22Rv1 (cell line): ENCODE measurements at regions not wholly inside any gene's neighbourhood (a gene's known extent, or its start where the extent isn't known, plus 50 kb on each side); places are given as distances from the start of the nearest gene placed in this dataset.

ENCODE experiments used
- ZFX ChIP-seq: fragments of 450-650 bp; IDR thresholded peaks from 2 replicates; pipeline ENCODE4 v1.6.1; 2017; ENCODE audit warnings: antibody characterized with exemption, borderline replicate concordance
- TF ChIP-seq, protein P1 (sequence below): fragments of 450-650 bp; IDR thresholded peaks from 2 replicates; pipeline ENCODE4 v1.5.1; 2017; ENCODE audit warnings: mild to moderate bottlenecking

GRCh38 chr1:101382135-101382534 lies 145.3 kb downstream of the S1PR1 start:
- TF ChIP-seq, protein P1, sequence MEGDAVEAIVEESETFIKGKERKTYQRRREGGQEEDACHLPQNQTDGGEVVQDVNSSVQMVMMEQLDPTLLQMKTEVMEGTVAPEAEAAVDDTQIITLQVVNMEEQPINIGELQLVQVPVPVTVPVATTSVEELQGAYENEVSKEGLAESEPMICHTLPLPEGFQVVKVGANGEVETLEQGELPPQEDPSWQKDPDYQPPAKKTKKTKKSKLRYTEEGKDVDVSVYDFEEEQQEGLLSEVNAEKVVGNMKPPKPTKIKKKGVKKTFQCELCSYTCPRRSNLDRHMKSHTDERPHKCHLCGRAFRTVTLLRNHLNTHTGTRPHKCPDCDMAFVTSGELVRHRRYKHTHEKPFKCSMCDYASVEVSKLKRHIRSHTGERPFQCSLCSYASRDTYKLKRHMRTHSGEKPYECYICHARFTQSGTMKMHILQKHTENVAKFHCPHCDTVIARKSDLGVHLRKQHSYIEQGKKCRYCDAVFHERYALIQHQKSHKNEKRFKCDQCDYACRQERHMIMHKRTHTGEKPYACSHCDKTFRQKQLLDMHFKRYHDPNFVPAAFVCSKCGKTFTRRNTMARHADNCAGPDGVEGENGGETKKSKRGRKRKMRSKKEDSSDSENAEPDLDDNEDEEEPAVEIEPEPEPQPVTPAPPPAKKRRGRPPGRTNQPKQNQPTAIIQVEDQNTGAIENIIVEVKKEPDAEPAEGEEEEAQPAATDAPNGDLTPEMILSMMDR, result no peak
- TF ChIP-seq ZFX, result no peak
